HG03025 (cell line): ENCODE measurements at regions not wholly inside any gene's neighbourhood (a gene's known extent, or its start where the extent isn't known, plus 50 kb on each side); places are given as distances from the start of the nearest gene placed in this dataset.
"Not testable (repeated sequence)": the region's sequence is repeated elsewhere in the genome, so short reads cannot be mapped to it uniquely, and the experiment has no call there.

ENCODE experiments used
- ATAC-seq: cut with Tn5 transposase; IDR thresholded peaks from one replicate; pipeline ENCODE4 v1.9.1; 2021; ENCODE audit warnings: mild to moderate bottlenecking, moderate library complexity; ENCODE audit not compliant: unreplicated experiment, low FRiP score

DNA sequence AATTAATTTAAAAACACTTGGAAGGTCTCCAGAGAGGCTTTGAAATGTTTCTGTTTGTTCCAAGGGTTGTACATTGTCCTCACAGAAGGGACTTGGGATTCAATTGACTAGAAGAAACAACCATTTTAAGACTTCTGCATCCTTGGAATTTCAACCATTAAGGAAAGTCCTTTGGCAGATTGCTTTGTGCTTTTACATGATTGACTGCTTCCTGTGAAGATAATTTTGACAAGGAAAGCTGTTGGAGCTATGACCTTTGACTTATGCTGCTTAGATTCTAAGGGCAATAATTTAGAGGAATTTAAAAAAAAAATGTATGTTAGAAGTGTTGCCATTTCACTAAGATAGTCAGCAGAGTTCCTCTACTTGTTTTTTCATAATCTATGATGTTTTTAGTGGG lies 483.9 kb upstream of the TBL1XR1 start:
- ATAC-seq, result no peak

DNA sequence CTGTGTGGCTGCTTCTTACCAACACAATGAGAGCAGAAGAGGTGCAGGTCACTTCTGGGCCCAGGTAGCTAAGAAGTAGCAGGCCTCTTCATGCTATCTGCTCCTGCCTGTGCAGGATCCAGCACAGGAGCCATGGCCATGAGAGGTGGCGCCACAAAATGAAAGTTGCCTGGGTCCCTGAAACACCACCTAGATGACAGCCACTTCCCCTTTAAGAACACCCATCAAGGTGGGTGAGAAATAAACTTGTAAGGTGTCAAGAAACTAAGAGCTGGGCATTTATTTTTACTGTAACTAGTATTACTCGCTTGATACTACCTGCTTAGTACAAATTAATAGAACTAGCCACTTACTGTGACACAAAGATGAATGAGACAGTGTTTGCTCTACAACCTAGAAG lies 484.6 kb upstream of the TBL1XR1 start:
- no peak for ATAC-seq

DNA sequence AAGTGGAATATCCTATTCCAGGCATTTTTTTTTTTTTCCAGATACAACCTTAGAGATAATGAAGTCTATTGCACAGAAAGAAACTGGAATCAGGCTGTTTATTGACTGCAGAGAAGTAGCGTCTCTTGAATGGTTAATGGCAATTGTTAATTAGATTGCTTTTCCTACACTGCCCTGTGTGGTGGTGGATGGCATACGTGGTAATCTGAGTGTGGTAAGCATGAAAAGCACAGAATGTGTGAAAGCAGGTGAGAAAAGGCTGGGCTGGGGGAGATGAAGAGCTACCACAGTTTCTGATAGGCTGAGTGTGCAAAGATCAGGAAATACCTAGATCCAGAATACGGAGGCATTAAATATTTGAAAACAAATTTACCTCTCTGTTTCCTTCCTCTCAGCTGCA lies 486.3 kb upstream of the TBL1XR1 start:
- ATAC-seq, result no peak

DNA sequence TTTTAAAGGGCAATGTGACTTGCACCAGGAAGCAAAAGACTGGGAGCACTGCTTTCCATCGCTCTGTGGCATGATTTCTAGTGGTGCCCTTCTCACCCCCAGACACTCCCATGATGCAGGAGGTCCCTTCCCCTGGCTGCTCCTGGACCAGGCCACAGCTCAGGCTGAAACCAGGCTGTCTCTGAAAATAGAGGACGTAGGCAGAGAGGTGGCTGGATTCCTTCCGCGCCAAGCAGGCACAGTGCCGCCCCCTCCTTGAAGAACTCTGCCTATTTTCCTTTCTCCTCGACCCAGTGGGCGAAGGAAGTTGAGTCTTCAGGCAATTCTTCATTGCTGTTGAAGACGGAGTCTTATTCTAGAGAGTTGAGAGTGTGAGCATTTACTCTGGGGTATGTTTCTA lies 489.4 kb upstream of the TBL1XR1 start:
- no peak for ATAC-seq

DNA sequence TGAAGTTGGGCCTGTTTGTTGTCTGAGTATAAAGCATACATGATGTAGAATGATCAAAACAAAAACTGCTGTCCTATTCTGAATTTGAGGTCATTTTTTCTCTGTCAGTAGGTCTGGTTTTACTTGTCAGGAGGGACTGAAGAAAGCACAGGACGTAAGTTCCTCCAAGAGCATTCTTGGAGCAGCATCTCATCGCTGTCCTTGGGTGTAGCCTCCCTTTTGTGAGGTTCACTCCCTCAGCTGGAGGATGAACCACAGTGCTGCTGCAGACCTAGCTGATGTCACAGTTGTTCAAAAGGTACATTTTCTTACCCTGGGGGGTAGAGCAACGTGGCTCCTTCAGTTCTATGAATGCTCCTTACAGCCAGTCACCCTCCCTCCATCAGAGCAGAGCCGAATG lies 490.0 kb upstream of the TBL1XR1 start:
- no peak for ATAC-seq

DNA sequence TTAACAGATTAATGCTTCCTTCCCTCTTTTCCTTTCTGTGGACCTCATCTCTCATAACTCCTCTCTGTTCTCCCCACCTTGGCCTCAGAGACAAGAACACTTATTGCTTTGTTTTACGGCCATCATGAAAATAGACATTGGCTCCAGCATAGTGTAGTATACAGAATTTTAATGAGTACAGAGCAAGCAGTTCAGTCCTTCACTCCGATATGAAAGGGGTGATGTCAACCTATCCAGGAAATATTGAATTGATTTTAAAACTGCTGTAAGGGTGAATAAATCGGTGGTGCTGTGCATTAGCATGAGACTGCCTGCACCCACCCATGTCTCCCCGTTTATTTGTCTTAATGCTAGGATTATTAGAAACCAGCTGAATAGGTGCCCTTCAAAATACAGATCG lies 490.9 kb upstream of the TBL1XR1 start:
- no peak for ATAC-seq

DNA sequence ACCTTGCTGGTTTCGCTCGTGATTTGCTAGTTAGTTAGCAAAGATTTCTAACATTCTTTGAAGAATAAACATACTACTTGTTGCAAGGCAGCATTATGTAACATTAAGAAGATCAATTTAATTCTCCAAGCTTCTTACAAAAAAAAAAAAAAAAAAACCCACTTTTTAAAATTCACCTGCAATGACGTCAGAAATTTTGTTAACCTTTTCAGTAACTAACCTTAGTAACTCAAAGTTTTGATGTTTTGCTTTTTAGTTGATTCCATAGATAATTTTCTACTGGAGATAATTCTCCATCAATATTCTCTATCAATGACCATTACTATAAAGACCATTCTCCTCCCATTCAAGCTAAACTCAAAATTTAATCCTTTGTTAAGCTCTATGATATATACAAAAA lies 491.8 kb upstream of the TBL1XR1 start:
- ATAC-seq, result no peak

DNA sequence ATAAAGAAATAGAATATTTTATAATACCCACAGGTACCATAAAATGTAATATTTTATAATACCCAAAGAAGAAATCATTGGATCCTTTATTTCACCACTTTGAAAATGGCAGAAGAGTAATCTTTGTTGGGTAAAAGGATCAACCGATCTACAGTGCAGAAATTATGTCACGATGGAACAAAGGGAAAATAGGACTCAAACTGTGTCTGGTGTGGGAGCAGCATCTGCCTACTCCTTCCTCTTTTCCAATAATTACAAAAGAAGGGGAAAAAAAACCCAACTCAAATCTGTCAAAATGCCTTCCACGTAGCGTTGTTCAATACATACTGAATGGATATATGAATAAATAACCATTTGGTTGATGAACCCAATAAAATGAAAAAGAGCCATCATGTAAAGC lies 492.6 kb upstream of the TBL1XR1 start:
- ATAC-seq, result no peak

DNA sequence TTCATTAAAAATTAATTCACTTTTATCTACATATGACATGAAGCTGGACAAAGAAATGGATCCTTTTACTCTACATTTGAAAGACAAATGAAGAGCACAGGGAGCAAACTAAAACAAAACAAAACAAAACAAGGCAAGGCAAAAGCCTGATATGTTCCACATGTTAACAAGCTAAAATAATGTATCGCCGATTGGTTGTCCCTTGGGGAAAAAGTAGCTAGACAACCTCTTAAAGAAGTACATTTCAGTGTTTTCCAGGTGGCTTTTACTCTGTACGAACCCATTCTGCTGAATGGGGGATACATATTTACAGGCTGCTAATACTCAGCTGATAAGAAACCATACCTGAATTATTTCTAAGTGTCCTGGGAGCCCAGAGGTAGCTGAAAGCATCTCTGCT lies 493.0 kb upstream of the TBL1XR1 start:
- no peak for ATAC-seq

DNA sequence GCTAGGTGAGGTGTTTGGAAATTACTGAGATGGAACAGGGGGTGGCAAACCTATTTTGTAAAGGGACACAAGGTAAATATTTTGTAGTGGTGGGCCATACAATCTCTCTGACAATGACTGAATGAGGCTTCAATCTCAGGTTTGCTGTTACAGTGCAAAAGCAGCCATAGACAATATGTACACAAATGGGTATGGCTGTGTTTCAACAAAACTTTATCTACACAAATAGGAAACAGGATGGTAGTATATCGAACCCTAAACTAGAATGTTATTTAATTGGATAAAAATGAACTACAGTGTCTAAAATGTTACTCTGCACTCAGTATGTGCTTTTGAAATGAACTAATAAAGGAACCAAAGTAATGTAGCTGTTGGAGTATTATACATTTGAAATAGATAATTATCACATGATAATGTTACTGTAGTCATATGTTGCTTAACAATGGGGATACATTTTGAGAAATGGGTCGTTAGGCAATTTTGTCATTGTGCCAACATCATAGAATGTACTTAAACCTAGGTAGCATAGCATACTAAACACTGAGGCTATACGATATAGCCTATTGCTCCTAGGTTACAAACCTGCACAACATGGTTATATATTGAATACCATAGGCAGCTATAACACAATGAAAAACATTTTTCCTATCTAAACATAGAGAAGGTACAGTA lies 495.2 kb upstream of the TBL1XR1 start:
- no peak for ATAC-seq

DNA sequence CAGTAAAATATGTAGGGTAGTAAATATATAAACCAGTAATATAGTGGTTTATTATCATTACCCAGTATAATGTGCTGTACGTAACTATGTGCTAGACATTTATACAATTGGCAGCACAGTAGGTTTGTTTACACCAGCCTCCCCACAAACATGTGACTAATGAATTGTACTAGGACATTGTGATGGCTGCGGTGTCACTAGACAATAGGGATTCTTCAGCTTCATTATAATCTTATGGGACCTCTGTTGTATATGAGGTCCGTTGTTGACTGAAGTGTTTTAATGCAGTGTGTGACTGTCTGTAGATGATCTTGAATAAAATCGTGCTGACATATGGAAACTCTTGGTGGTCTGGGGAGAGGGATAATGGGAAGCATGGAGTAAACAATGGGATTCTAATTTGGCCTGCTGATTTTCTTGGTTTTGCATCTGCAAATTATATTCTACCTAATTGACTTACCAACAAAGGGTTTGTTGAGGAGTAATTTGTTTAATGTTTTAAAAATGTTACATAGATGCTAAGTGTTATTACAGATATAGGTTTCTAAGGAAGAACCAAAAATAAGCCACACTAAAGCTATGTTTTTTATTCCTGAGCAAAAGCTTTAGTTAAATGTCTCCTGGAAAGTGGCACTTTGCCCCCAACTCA lies 496.5 kb upstream of the TBL1XR1 start:
- no peak for ATAC-seq

DNA sequence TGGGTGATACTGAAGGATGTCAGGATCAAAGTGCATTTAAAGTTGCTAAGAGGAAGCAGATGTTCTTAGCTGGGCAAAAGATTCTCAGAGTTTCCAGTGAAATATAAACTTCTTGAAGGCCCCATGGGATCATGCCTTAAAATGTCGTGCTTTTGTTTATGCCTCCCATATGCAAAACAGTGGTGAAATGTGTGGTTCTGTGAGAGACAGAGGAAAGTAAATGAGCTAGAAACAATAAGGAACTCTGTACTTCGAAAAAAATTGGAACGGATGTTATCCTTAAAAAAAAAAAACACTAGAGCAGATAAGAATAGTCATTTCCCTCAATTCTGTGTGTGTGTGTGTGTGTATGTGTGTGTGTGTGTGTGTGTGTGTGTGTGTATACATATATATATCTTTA lies 497.0 kb upstream of the TBL1XR1 start:
- ATAC-seq, result no peak

DNA sequence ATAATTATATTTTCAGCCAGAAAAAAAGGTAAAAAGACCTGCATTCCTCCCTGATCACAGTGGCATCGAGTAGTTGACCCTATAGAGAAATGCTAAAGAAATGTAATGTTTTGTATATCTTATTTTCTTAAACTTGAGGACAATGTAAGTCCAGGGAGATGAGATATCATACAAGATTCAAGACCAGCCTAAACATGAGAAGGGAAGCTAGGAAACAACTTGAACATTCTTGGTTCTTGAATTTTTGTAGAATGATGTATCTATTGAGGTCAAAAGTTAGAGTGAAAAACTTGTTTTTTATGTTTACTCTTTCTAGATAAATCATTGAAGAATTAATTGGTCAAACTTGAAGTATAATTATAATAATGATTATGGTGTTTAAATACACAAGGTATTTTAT lies 497.7 kb upstream of the TBL1XR1 start:
- ATAC-seq, result no peak

DNA sequence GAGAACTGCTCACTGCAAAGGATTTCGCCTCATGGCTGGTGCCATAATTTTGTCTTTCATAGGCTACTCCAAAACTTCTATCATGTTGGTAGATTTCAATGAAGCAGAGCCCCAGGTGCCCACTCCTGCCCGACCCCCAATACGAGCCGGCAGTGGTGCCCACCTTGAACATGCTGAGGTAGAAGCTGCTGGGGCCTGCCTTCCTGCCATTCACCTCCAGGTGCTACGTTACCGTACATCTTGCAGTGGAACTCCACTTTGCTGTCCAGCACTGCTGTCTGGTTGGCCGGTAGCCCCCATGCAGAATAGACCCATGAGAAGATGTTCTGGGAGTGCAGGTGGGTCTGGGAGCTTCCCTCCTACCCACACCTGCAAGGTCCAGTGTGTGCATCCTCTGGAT lies 502.8 kb upstream of the TBL1XR1 start:
- no peak for ATAC-seq

DNA sequence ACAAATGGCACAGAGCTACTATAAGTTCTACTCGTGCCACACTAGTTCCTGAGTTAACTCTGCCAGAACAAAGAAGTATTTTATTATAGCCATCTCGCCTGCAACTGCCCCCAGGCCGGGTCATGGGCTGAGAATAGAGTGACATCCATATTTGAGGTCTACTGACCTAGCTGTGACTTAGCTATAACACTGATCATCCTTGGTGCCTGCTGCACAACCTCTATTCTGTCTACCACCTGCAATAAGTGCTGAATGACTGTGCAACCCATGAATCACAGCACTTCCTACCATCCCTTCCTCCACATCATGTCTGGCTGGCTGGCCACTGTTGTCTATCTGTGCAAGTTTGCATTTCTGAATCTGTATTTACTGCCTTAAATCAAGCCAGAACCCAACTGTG lies 506.5 kb upstream of the TBL1XR1 start:
- no peak for ATAC-seq

DNA sequence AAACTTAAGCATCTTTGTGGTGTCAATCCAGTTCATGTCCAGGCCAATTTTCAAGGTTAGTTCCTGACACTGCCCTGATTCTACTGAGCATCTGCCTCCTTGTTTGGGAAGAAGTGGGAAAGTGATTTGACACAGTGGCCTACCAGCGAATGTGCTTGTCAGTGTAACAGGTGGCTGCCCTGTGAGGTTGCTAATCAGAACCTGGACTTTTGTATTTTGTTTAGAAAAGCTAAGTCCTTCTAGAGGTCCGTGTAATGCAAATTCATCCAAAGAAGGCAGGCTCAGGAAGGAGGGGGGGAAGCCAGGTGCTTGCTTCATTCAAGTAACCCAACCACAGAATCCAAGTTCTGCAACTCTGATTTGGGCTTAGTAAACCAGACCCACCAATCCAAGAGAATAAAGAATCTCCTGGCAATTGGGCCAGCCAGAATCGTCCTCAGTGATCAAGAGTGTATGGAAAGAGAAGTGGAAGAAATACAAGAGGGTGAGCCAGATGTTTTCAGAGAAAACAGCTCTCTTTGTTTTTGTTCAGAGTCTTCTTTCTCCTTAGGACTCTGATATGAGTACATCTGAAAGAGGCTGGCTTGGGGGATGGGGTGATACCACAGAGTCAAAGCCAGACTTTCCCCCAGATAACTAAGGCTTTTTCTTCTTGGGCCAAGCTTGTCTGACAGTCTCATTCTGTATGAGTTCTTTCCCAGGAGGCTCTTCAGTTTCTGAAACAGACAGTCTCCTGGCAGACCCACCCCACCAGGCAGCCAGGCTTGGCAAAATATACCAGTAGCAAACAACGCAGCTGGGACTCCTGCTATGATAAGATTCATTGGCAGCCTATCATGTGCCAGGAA lies 508.9 kb upstream of the TBL1XR1 start:
- no peak for ATAC-seq

DNA sequence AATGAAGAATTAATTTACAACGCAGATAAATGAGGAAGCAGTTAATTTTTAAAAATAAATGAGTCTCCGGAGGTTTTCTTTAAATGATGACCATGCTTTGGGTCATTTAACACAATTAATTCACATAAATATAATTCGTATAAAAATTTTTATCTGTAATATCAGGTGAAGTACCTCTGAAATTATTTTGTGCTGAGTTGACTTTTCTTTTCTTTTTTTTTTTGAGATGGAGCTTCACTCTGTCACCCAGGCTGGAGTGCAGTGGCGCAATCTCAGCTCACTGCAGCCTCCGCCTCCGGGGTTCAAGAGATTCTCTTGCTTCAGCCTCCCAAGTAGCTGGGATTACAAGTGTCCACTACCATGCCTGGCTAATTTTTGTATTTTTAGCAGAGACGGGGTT lies 512.2 kb upstream of the TBL1XR1 start:
- not testable (repeated sequence) for ATAC-seq

DNA sequence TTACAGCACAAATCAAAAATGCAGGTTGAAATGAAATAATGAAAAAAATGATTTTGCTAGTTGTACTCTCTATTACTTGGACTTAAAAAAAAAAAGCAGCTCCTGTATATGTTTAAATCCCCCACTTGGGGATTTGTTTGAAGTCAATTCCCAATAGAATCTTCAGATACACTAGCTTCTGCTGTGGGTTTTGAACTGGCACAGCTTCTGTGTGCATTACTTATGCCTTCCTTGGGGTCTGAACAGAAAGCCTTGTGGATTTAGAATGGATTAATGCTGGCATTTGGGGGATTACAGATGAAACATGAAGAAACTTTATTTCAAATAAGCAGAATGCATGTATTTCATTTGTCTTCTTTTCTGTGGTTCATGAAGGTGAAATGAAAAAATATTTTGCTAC lies 513.2 kb upstream of the TBL1XR1 start:
- ATAC-seq, result no peak

DNA sequence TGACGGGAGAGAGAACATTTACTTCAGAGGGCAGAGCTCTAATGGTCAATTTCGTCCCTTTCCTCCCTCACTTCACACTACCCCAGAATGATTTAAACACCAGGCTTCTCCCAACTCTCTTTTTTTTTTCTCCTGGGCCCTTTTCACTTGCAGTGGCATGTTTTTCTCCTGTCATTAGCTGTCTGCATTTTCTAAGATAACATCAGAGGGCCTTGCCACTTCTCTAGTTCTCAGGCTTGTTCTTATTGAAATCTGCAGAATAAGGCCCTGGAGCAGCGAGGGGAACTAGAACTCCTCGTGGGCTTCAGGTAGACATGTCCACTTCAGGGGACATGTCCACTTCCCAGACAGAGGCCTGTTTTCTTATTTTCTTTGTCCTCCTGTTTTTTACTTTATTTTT lies 514.4 kb upstream of the TBL1XR1 start:
- no peak for ATAC-seq

DNA sequence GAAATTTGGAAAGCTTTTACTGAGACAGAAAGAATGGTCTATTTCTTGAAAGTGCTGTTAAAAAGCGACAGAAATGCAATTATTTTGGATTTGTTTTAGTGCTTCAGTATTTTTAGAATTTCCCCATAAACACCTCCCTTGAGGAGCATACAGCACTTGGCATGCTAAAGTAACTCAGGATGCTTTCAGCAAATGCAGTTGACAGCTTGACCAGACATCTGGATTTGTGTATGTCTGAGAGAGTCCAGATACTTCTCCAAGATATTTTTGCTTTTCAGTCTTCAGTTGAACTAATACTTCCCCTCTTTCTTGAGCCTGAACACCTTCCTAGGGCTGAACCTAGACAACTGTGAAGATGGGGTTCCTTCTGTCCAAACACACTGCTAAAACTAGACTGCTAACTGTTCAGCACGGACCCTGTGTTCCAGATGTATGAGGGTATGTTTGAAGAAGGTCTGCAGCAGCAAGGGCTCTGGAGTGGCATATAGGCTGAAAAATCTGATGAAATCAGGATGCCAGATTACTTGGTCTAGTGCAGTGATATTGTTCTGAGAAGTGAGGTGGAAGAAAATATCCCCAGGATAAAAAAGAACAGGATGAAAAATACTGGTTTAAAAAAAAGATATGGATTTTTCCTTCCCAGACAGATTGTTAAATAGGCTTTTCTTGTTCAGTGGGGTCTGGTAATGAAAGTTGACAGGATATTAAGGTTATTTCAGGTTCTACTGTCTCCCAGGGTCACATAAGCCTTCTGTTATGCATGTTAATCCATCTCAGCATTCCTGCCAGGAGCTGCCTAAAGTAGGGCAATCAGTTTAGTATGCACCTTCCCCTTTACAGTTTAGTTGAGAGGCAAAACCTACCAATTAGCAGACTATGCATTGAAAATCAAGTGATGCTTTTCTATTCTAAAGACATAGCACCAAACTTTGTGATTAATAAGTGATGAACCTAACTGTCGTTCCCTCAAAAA lies 516.9 kb upstream of the TBL1XR1 start:
- no peak for ATAC-seq

DNA sequence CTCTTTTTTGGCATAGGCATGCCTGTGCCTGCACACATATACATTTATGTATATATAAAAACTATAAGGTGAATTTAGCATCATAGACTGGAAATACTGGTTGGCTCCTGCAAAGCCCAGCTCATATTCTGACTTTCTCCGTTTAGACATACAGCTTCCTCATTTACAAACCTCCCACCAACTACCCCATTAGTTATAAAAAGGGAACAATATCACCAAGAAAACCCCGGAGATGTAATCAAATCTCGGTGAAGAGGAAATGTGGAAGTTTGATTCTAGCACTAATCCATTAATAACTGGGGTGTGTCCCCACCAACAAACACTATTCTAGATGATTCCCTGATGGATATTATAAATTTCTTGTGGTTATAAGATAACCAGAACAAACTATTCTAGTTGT lies 517.7 kb upstream of the TBL1XR1 start:
- ATAC-seq, result no peak
